IMR-90 (cell line): ENCODE measurements at regions not wholly inside any gene's neighbourhood (a gene's known extent, or its start where the extent isn't known, plus 50 kb on each side); places are given as distances from the start of the nearest gene placed in this dataset.

ENCODE experiments used
- ATAC-seq: fragments of 200-7000 bp; cut with Tn5 transposase; 2 replicates; pipeline ENCODE4 v1.9.1; 2020; ENCODE audit warnings: low read depth, mild to moderate bottlenecking, moderate library complexity
- BruUV-seq: library from RNA; stranded (reverse); fragments of 400-500 nt; replicated peaks from 2 replicates; lab custom pipeline; 2021; lab: Mats Ljungman, UMichigan
- CTCF ChIA-PET: fragments of 300-600 bp; formaldehyde crosslinking; extraction: SDS; loops from one replicate; lab custom pipeline; 2021; ENCODE audit warnings: antibody characterized with exemption; lab: Yijun Ruan, JAX
- POLR2A ChIA-PET: fragments of 300-600 bp; sonication (Branson Sonifier 250); formaldehyde crosslinking; loops from one replicate; lab custom pipeline; 2022; ENCODE audit warnings: antibody characterized with exemption; ENCODE audit not compliant: unreplicated experiment; lab: Charles Lee
- DNase-seq: peaks from one replicate; pipeline ENCODE4 v3.0.0; 2013
- H2AFZ ChIP-seq: replicated peaks from 2 replicates; pipeline ENCODE3; 2013; ENCODE audit warnings: low read length, mild to moderate bottlenecking; ENCODE audit not compliant: poor library complexity
- H2AK5ac ChIP-seq: 2 replicates; pipeline ENCODE4 v1.6.1; 2013; ENCODE audit warnings: low read depth, low read length, inconsistent platforms
- H2AK9ac ChIP-seq: replicated peaks from 2 replicates; pipeline ENCODE3; 2013; ENCODE audit warnings: mild to moderate bottlenecking, low read depth, low read length, moderate library complexity; ENCODE audit not compliant: poor library complexity
- H2BK120ac ChIP-seq: 2 replicates; pipeline ENCODE4 v1.6.1; 2013; ENCODE audit warnings: low read depth, low read length, inconsistent platforms
- H2BK15ac ChIP-seq: 3 replicates; pipeline ENCODE4 v1.6.1; 2013; ENCODE audit warnings: low read depth, low read length, inconsistent platforms
- H2BK20ac ChIP-seq: 2 replicates; pipeline ENCODE4 v1.6.1; 2013; ENCODE audit warnings: low read depth, mild to moderate bottlenecking, inconsistent platforms, low read length, moderate library complexity
- H2BK5ac ChIP-seq: 2 replicates; pipeline ENCODE4 v1.6.1; 2013; ENCODE audit warnings: mild to moderate bottlenecking, low read depth, low read length, inconsistent platforms; ENCODE audit not compliant: poor library complexity, severe bottlenecking
- H3K14ac ChIP-seq: replicated peaks from 2 replicates; pipeline ENCODE4 v1.6.1; 2013; ENCODE audit warnings: low read depth, low read length, inconsistent platforms
- H3K18ac ChIP-seq: 2 replicates; pipeline ENCODE4 v1.6.1; 2013; ENCODE audit warnings: low read depth, low read length, control low read depth
- H3K23ac ChIP-seq: 2 replicates; pipeline ENCODE4 v1.6.1; 2013; ENCODE audit warnings: low read depth, low read length, inconsistent platforms
- H3K27ac ChIP-seq: 2 replicates; pipeline ENCODE4 v1.5.1; 2013; ENCODE audit warnings: mild to moderate bottlenecking, control low read depth, low read length; ENCODE audit not compliant: insufficient read depth
- H3K27me3 ChIP-seq: 2 replicates; pipeline ENCODE4 v1.6.1; 2013; ENCODE audit warnings: low read length; ENCODE audit not compliant: control insufficient read depth, insufficient read depth
- H3K36me3 ChIP-seq: 2 replicates; pipeline ENCODE4 v1.6.1; 2013; ENCODE audit warnings: low read length, mixed read lengths; ENCODE audit not compliant: control insufficient read depth, insufficient read depth
- H3K4ac ChIP-seq: 2 replicates; pipeline ENCODE4 v1.6.1; 2013; ENCODE audit warnings: low read depth, low read length, inconsistent platforms
- H3K4me1 ChIP-seq: 2 replicates; pipeline ENCODE4 v1.6.1; 2013; ENCODE audit warnings: low read length, mixed read lengths; ENCODE audit not compliant: control insufficient read depth, insufficient read depth
- H3K4me2 ChIP-seq: 2 replicates; pipeline ENCODE4 v1.6.1; 2013; ENCODE audit warnings: low read depth, mild to moderate bottlenecking, control low read depth, low read length, moderate library complexity
- H3K4me3 ChIP-seq: 2 replicates; pipeline ENCODE4 v1.5.1; 2013; ENCODE audit warnings: low read depth, mild to moderate bottlenecking, control low read depth, low read length, moderate library complexity; ENCODE audit not compliant: insufficient read depth
- H3K56ac ChIP-seq: 2 replicates; pipeline ENCODE4 v1.6.1; 2013; ENCODE audit warnings: low read length, inconsistent platforms; ENCODE audit not compliant: insufficient read depth; ENCODE audit errors: extremely low read depth
- H3K79me1 ChIP-seq, 2 experiments: 2 replicates each; pipeline ENCODE4 v1.6.1; 2013; ENCODE audit warnings: low read length in 2 of 2, inconsistent platforms in 1 of 2, low read depth in 1 of 2
- H3K9ac ChIP-seq: 2 replicates; pipeline ENCODE4 v1.6.1; 2013; ENCODE audit warnings: low read depth, low read length, control low read depth
- H3K9me1 ChIP-seq: 2 replicates; pipeline ENCODE4 v1.6.1; 2013; ENCODE audit warnings: low read length, inconsistent platforms; ENCODE audit not compliant: insufficient read depth
- H3K9me3 ChIP-seq: 2 replicates; pipeline ENCODE4 v1.6.1; 2013; ENCODE audit warnings: low read length; ENCODE audit not compliant: control insufficient read depth, insufficient read depth
- H4K20me1 ChIP-seq: 2 replicates; pipeline ENCODE4 v1.6.1; 2013; ENCODE audit warnings: low read length, inconsistent platforms; ENCODE audit not compliant: insufficient read depth
- H4K5ac ChIP-seq: 2 replicates; pipeline ENCODE4 v1.6.1; 2013; ENCODE audit warnings: mild to moderate bottlenecking, low read depth, low read length, control low read depth
- H4K8ac ChIP-seq, 2 experiments: 2 replicates each; pipeline ENCODE4 v1.6.1; 2013; ENCODE audit warnings: low read depth in 2 of 2, low read length in 2 of 2, control low read depth in 1 of 2, inconsistent platforms in 1 of 2
- H4K91ac ChIP-seq: 2 replicates; pipeline ENCODE4 v1.6.1; 2013; ENCODE audit warnings: low read depth, low read length, inconsistent platforms; ENCODE audit not compliant: insufficient read depth
- BHLHE40 ChIP-seq: fragments of 150-350 bp; IDR thresholded peaks from 2 replicates; pipeline ENCODE4 v1.6.1; 2016; ENCODE audit warnings: mild to moderate bottlenecking, low read depth, low read length
- CTCF ChIP-seq: conservative IDR thresholded peaks from 2 replicates; pipeline ENCODE4 v1.5.1; 2012; ENCODE audit warnings: mild to moderate bottlenecking, low read depth, low read length, improper control_type of control experiment
- ELK1 ChIP-seq: fragments of 150-350 bp; IDR thresholded peaks from 2 replicates; pipeline ENCODE4 v1.6.1; 2016; ENCODE audit warnings: low read depth, mild to moderate bottlenecking, low read length, moderate library complexity, borderline replicate concordance
- MAFK ChIP-seq: IDR thresholded peaks from 2 replicates; pipeline ENCODE4 v1.6.1; 2012; ENCODE audit warnings: low read depth, low read length, improper control_type of control experiment
- MAZ ChIP-seq: IDR thresholded peaks from 2 replicates; pipeline ENCODE4 v1.6.1; 2012; ENCODE audit warnings: low read depth, mild to moderate bottlenecking, low read length, improper control_type of control experiment, moderate library complexity, borderline replicate concordance
- NFE2L2 ChIP-seq: fragments of 150-350 bp; IDR thresholded peaks from 2 replicates; pipeline ENCODE4 v1.6.1; 2016; ENCODE audit warnings: low read depth, mild to moderate bottlenecking, low read length
- SMC3 ChIP-seq: fragments of 150-350 bp; IDR thresholded peaks from 2 replicates; pipeline ENCODE4 v1.6.1; 2016; ENCODE audit warnings: low read depth, mild to moderate bottlenecking, antibody characterized with exemption, low read length, moderate library complexity
- whole genome bisulfite sequencing, 2 experiments: methylation state at CpG; one replicate each; pipeline versions ENCODE4 v1.1.5 to v1.1.7; 2013; ENCODE audit warnings: missing lambda C conversion rate in 2 of 2; ENCODE audit not compliant: insufficient read length in 1 of 2; ENCODE audit errors: extremely low coverage in 2 of 2; 5-methylcytosine and 5-hydroxymethylcytosine counted together
- dilution Hi-C: fragments of 300-500 bp; cut with HindIII; formaldehyde crosslinking; loops from one replicate; pipeline ENCODE4 v1.14.3; 2018; ENCODE audit warnings: low sequenced_read_pairs; ENCODE audit not compliant: unreplicated experiment
- in situ Hi-C: fragments of 300-500 bp; cut with MboI; formaldehyde crosslinking; loops from 3 replicates; pipeline ENCODE4 v1.14.3; 2019; ENCODE audit warnings: low sequenced_read_pairs, inconsistent platforms, mixed read lengths
- intact Hi-C: fragments of 100-400 bp; cut with micrococcal nuclease; formaldehyde crosslinking; loops from 2 replicates; pipeline ENCODE4 v1.10.0; 2022

GRCh38 chr16:60818465-60818864, 1217.8 kb downstream of the CDH8 start:
- ChIA-PET POLR2A (no interaction called here), CTCF (no interaction called here)
- Histone ChIP-seq H2AK5ac (no peak overlapping the region), H3K23ac (no peak overlapping the region), H3K27ac (no peak overlapping the region), H2BK5ac (no peak overlapping the region), H2AFZ (no peak overlapping the region), H4K20me1 (no peaks in the 10 kb centered on the region), H3K56ac (no peak overlapping the region), H3K18ac (no peak overlapping the region), H3K4me1 (no peaks in the 10 kb centered on the region), H2BK20ac (no peak overlapping the region), H3K4me3 (no peak overlapping the region), H2BK120ac (no peak overlapping the region), H4K8ac (no peak overlapping the region), H4K5ac (no peak overlapping the region), H2AK9ac (no peak overlapping the region), H3K27me3 (no peaks in the 10 kb centered on the region), H3K79me1 (no peaks in the 10 kb centered on the region), H3K9me1 (no peaks in the 10 kb centered on the region), H3K4ac (no peak overlapping the region), H3K9ac (no peak overlapping the region), H3K9me3 (peaks cover 3% of the 10 kb centered on the region), H3K36me3 (no peaks in the 10 kb centered on the region), H4K91ac (no peak overlapping the region), H3K4me2 (no peak overlapping the region), H2BK15ac (no peak overlapping the region), H3K14ac (no peak overlapping the region)
- DNase-seq (no peak), ATAC-seq (no peak)
- in situ Hi-C loops: no loop called here
- dilution Hi-C loops: no loop called here
- intact Hi-C loops: no loop called here
- no TSS peak for BruUV-seq
- WGBS, 2 experiments: no CpG with 5 or more reads among the region's 1 CpG
- TF ChIP-seq NFE2L2 (no peak), ELK1 (no peak), BHLHE40 (no peak), SMC3 (no peak), MAZ (no peak), MAFK (no peak), CTCF (no peak)
